CD1c-positive myeloid dendritic cell (primary cell): ENCODE measurements at regions not wholly inside any gene's neighbourhood (a gene's known extent, or its start where the extent isn't known, plus 50 kb on each side); places are given as distances from the start of the nearest gene placed in this dataset.

ENCODE experiments used
- DNase-seq: peaks from one replicate; pipeline ENCODE4 v3.0.0-alpha.2; 2016; ENCODE audit errors: extremely low spot score

DNA sequence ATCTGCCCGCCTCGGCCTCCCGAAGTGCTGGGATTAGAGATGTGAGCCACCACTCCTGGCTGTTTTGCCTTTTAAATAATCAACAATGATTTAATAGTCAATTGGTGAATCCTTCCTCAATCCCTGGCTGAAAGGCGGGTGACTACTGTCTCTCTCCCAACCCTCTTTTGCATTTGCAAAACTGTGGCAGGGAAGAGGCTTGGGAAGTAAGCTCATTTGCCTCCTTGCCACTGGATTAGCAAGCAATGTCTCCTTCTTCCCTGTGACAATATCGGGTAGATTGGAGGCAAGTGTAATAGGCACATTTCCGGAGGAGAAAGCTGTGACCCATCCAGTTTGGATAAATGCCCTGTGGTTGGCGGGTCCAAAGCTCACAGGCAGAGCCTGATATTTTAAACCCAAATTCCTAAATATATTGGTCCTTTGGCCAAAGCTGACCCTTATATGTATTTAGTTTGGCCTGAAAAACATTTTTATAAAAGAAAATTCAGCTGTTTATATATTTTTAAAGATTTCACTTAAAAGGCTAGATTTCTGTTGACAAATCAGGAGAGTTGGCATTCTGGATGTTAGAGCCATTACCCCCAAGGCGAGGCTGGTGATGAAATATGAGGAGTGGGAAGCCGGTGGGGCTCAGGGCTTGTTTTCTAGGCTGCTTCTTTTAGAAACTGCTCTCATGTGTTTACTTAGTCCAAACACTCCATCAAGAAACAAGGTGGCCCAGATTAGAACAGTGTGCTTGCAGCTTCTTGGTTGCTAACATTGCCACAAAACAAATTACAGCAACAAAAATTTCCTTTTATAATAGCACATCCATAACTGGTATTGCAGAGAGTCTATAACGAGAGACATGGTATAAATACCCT lies 646.9 kb upstream of the TMEM132C start:
- DNase-seq, result no peak

DNA sequence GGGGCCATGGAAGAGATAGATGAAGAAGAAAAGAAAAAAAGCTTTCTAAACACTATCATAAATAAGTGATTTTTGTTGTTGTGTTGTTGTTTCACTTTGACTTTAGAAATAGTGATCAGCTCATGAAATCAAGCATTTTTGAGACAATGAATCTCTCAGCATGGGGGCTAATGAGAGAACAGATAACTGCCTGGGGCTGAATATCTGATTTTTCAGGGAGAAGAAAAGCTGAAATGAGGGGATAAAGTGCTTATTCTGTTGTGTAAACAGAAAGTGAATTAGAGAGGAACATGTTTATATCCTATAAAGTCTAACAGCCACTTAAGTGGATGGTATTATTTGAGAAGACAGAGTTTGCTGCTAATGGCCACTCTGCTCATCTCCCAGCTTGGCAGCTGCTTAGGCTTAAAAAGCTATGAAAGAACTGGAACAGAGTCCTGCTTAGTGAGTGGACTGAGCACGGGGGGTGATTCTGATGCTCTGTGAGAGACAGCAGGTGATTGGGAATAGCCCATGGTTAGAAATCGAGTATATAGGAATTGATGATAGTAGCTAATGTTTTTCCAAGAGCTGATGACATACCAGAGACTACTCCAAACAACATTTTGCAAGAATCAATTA lies 646.1 kb upstream of the TMEM132C start:
- DNase-seq, result no peak

DNA sequence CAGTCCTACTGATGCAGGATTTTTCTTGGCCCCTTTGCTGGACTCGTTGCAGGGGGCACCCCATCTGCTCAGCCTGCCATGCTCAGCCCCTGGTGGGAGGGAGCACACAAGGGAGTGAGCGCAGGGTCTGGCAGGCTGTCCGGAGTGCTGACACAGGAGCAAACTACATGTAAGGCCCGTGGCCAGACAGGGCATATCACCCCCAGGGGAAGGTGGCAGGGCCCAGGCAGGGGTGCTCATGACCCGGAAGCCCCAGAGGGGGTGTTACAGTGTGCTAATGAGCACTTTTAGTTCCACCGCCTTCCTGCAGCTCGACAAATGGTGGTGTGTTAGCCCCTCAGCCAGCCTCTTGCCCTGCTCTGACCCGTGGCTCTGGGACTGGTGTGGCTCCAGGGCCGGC lies 645.6 kb upstream of the TMEM132C start:
- DNase-seq, result no peak

DNA sequence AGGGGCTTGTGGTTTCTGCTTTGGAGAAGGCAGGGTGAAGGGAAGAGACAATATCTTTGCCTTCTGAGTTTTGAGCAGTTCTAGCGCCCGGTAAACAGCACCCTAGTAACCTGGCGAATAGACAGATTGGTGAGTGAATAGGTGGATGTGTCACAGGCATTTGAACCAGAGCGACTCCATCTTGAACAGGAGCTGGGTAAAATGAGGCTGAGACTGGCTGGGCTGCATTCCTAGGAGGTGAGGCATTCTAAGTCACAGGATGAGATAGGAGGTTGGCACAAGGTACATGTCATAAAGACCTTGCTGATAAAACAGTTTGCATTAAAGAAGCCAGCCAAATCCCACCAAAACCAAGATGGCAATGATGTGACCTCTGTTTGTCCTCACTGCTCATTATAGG lies 643.6 kb upstream of the TMEM132C start:
- DNase-seq, result no peak

DNA sequence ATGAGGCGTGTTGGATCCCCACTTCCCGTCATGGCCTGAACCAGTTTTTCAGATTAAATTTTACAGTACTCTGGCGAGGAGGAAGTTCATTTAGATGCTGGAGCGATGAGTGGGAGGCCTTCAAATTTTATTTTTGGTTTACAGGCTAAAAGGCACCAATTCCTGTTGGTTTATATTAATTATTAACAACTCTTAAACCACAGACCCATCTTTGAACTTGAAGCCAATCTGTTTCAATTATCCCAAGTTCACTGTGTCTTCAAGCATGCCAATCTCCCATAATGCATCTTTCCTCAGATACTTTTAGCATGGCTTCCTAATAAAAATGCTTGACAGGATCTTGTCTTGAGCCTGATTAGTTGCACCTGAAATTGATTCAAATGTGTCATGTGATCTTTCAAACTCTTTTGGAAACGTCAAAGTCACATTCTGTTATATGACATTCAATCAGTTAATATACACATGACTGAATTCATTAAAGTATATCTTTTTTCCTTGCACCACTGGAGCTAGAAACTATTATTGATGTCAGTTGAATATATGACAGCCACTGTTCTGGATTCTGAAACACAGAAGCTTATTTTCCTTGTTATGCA lies 641.7 kb upstream of the TMEM132C start:
- no peak for DNase-seq

DNA sequence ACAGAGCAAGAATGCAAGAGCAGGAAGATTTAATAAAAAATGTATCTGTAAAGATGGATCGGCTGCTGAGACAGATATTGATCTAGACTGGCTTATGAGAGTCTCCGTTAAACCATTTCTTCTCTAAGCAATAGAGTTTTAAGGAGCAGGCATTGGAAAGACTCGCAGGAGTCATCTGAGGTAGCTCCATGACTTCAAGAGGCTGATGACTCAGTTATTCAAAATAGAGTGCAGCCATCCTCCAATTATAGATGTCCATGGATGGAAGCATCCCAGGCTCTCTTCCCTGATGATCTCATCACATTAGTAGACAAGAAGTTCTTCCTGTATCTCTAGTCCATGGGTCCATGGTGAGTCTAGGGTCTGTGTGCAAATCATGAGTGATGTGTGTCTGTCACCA lies 638.3 kb upstream of the TMEM132C start:
- DNase-seq, result no peak

DNA sequence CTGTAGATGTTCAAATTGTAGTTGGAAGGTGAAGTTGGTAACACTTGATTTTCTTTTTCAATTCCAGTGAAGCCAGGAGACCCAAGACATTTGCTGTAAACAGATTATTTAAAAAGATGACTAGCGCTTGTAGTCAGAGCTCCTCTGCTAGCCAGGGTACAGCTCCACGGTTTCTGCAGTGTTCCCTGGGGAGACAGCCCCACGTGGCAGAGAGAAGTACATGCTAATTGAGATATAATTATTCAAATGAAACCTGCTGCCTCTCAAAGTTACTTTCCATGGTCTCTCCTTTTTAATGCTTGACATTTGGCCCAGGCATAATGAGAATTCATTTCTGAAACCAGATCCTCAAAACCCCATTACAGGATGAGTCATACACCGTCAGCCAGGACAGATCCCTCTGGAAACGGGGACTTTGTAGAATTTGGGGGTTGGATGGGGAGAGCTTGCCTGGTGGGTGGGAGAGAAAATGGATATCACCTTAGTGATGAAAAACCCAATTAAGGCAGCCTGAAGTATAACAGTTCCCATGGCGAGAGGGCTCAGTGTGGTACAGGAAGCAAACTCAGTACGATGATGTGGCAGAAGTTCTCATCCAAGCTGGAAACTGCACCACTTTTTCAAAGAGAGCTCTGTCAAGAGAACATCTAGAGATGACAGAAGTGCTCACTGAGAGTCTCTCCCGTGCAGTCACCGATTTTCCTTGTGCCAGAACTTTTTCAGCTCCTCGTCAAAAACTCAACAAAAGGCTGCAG lies 637.7 kb upstream of the TMEM132C start:
- no peak for DNase-seq

DNA sequence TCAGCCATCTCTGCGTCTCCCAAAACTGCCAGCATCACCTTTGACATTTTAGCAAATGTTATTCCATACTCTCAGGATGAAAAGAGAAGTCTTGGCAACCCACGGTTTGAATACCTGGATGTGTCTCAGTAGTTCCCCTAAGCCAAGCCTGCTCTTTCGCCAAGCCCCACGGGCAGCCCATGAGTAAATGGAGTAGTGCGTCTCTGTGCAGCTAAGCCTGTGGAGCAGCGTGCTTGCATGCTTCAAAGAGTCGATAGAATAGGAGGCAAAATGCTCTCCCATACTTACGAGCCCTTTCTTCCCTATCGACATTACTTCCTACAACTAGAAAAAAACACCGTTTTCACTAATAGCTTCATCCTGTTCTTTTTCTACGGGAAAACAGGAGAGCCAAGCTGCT lies 634.5 kb upstream of the TMEM132C start:
- no peak for DNase-seq

DNA sequence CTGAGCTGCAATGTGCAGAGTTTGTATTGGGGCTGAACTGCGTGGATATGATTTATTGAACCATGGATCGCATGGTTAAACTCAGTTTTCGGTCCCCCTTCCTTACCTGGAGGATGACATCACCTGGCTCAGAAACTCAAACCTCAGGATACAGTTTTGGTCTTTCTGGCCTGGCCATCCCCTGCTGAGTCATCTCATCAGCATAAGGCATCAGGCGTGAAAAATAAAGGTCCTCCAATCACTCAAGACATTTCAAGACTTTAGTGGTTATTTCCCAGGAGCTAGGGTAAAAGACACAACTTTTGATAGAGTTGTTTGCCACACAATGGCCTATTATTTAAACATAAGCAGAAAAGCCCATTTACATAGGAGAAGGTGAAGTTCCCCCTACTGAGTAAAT lies 631.1 kb upstream of the TMEM132C start:
- DNase-seq, result no peak

DNA sequence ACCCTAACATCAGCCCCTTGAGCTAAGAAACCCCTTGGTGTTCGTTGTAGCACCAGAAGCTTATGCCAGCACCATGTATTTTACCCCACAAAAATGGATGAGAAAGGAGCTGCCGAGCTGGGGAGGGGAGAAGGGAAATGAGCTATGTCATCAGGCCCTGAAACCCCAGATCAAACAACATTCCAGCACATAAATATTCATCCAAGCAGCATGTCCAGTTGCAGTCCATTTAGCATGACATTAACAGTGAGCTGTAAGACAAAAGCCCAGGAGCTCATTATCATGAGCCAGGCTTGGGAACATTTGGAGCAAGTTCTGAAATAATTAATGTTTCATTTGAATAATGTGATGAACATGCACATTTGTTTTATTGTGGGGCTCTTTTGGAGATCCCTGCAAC lies 630.1 kb upstream of the TMEM132C start:
- no peak for DNase-seq

DNA sequence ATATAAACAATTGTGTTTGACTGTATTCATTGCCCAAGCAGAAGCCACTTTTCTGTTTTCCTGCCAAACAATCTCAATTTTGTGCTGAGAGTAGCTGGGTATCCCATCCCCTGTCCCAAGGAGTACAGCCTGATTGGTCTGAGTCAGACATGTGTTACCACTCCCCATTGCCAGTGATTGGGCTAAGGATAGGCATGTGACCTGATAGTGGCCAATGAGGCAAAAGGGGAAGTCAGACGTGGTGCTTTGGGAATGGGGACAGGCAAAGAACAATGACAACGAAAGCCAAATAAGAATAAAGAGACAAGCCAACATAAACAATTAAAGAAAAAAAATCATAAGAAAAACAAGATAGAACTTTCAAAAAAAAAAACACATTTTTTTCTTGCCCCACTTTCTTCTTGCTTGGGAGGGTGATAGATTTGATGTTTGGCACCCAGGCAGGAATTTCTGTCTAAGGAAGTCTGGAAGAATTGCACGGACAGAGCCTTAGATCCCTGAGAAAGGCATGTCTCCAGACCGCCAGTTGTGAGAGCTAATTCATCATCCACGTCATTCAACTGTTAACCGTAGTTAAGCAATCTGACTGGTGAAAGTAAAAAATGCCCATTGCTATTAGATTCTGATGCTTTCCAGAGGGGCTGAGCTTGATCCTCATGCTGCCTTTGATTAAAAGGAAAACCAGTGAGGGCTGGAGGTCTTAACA lies 626.6 kb upstream of the TMEM132C start:
- no peak for DNase-seq

DNA sequence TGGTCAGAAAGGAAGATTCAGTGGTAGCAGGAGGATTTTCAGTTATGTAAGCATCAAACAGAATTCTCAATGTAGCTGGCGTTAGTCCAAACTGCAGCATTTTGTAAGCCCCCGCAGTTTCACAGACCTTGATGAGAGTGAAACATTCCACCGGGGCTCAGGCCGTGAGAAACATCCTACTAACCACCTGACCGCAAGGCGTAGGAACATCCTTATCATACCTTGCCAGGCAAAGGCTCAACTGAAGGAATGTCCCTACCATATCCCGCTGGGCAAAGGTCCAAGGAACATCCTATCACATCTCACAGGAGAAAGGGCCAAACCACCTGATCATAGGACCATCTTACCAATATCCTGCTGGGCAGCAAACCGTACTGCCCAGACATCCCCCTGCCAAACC lies 624.8 kb upstream of the TMEM132C start:
- no peak for DNase-seq

DNA sequence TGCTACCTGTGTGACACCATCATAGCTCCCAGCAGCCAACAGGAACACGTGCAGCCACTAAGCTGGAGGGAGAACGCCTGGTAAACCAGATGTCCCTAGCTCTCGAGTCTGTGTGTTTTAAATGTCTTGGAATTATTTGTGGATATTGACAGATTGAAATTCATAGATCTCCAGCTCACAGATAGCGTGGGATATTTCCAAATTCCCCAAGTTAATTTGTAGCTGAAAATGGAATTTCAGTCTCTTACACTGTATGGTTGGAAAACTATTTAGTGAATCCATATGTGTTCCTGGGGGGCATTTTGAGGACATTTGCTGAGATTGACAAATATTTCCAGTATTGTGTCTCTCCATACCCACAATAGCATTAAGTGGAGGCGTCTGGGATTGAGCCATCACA lies 618.6 kb upstream of the TMEM132C start:
- DNase-seq, result no peak

DNA sequence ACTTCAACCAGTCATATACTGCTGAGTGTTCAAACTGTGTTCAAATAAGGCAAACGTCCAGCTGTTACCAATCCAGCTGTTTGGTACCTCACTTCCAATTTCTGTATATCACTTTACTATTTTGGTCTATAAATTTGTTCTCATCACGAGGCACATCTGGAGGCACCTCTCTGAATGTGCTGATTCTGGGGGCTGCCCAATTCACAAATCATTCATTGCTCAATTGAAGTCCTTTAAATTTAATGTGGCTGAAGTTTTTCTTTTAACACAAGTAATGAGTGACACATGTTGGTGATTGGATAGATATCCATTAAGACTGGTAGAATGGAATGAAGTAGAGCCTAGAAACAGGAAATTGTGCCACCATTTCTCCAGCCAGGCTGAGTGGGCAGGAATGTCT lies 617.0 kb upstream of the TMEM132C start:
- DNase-seq, result no peak

DNA sequence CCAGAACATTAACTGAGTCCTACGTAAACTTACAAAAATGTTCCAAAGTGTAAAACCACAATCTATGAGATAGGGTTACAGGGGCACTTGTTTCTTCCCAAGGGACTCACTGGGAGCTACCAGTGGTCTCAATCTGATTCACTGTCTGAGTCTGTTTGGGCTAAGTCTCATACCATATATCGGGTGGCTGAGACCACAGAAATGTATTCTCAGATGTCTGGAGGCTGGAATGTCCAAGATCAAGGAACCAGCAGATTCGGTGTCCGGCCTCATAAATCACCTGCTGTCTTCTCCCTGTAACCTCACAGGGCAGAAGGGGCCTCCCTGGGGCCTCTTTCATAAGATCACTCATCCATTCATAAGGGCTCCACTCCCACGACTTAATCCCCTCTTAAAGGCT lies 616.3 kb upstream of the TMEM132C start:
- DNase-seq, result no peak

DNA sequence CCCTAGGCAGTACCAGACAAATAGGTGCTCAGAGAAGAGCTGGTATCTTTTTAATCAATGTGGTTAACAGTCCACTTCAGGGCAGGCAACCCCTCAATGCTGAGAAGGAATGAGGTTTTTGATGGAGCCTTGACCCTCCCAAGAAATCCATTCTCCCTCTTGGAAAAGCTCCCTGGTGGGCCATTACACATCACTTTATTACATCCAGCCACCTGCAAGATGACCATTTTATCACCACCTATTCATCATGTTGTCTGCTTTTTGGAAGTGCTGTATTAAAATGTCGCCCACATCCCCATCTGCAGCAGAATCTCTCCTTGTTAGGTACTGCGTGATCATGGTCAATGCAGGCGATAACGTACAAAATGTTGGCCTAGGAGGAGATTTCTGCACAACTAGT lies 614.7 kb upstream of the TMEM132C start:
- DNase-seq, result no peak

DNA sequence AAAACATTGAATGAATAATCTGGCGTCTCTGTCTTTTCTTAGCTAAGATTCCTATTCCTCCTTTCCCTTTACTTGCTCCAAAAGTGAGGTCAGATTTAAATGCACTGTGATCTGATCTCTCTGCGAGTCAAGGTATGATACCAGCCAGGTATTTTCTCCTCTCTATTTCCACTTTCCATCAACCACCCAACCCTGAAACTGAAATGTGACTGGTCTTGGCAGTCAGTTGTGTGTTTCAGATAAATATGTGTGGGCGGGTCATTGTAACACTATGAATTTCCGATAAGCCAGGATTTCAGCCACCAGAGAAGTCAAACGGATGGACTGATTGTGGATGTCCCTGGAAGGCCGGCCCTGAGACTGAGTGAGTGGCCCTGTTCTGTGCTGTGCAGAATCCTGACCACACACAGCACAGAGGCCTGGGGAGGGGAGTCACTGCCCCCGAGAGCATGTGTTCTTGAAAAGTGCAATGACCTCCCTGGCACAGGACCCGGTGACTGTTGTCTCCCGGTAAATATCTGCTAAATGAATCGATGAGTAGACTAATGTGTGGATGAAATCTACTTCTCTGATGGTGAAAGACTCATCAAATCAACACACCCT lies 612.5 kb upstream of the TMEM132C start:
- DNase-seq, result no peak

DNA sequence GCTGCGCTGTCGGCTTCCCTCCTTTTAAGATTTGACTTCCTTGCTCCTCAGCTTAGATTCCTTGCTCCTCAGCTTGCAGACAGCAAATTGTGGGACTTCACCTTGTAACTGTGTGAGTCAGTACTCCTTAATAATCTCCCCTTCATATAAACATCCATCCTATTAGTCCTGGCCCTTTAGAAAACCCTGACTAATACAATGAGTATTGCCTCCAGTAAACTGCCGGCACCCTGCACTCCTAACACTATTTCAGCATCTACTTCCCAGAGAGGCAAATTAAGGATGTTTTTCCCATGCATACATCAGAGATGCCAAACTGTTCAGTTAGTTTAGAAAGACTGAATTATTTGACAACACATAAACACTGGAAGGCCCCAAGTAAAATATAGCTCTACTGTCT lies 611.3 kb upstream of the TMEM132C start:
- DNase-seq, result no peak

DNA sequence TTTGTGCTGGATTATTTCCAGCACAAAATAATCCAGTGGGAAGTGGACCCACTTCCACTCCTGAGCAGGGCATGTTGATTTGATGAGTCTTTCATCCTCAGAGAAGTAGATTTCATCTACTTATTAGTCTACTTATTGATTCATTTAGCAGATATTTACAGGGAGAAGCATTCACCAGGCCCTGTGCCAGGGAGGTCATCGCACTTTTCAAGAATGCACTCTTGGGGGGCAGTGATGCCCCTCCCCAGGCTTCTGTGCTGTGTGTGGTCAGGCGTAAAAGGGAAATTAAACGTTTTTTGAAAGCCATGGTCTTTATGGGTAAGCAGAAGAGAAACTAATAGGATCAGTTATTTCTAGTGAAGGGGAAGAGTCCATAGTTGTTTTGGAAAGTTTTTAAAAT lies 610.7 kb upstream of the TMEM132C start:
- no peak for DNase-seq

DNA sequence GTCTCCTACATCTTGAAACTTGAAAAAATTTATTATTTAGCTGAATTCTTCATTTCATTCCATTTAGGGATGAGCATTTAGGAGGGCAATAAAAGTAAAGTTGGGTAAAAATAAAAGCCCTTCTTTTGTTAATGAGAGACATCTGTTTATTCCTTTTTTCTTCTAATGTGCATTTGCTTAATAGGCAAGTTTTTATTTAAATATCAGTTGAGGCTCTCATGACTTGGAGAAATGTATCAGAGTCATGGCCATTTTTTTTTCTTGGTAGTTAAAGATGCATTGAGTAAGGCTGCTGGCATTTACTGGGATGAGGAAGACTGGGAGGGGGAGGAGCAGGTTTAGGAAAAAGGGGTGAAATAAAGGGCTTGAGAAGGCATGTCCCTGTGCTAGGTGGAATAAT lies 609.9 kb upstream of the TMEM132C start:
- DNase-seq, result no peak

DNA sequence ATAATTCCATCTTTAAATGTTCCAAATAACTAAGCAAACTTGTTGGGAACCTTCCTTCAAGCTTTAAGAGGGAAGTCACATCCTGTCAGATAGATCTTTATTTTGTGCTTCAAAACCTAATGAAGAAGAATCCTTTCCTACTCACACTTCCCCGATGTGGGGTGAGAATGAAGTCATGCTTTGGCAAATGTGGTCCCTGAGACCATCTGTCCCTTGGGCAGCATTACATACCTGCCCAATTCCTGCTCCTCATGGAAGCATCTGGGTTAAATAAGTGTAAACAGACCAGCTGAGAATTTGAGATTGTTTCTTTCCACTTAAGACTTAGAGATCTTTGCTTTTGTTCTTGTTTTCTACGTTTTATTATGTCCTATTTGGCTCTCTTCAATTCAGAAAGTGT lies 606.0 kb upstream of the TMEM132C start:
- no peak for DNase-seq
